HCT116 (cell line): ENCODE measurements at regions not wholly inside any gene's neighbourhood (a gene's known extent, or its start where the extent isn't known, plus 50 kb on each side); places are given as distances from the start of the nearest gene placed in this dataset.

Source experiments
- EGR1 ChIP-seq: IDR thresholded peaks from 2 replicates; pipeline ENCODE4 v1.6.1; 2012; ENCODE audit warnings: low read depth
- POLR2A ChIP-seq: IDR thresholded peaks from 2 replicates; pipeline ENCODE4 v1.7.0; 2011; ENCODE audit warnings: borderline replicate concordance; ENCODE audit not compliant: insufficient read depth, insufficient read length; ENCODE audit errors: extremely low read depth
- POLR2AphosphoS5 ChIP-seq: IDR thresholded peaks from 2 replicates; pipeline ENCODE4 v1.6.1; 2011; ENCODE audit warnings: mild to moderate bottlenecking, low read depth, low read length, moderate library complexity
- SIN3A ChIP-seq: IDR thresholded peaks from 2 replicates; pipeline ENCODE4 v1.6.1; 2012; ENCODE audit warnings: low read depth
- YY1 ChIP-seq: IDR thresholded peaks from 2 replicates; pipeline ENCODE4 v1.6.1; 2011; ENCODE audit warnings: low read length, low read depth, moderate library complexity, mild to moderate bottlenecking; ENCODE audit not compliant: insufficient replicate concordance; ENCODE audit errors: extremely low read depth
- TF ChIP-seq, protein P1 (sequence below), 3 experiments: fragments of 200-600 bp in 1 of 3; sonication (generic) in 1 of 3; IDR thresholded peaks in 2 of 3; conservative IDR thresholded peaks in 1 of 3; 2 replicates each; pipeline ENCODE4 v1.5.1; 2012 to 2017; ENCODE audit warnings: low read depth in 2 of 3, low read length in 2 of 3, antibody characterized with exemption in 1 of 3, borderline replicate concordance in 1 of 3, control low read depth in 1 of 3, mild to moderate bottlenecking in 1 of 3, mixed read lengths in 1 of 3, mixed run types in 1 of 3, moderate library complexity in 1 of 3; ENCODE audit not compliant: insufficient read depth in 1 of 3
- TF ChIP-seq, protein P2 (sequence below): IDR thresholded peaks from 2 replicates; pipeline ENCODE4 v1.6.1; 2012; ENCODE audit warnings: low read depth
- TF ChIP-seq, protein P3 (sequence below): IDR thresholded peaks from 2 replicates; pipeline ENCODE4 v1.6.1; 2011; ENCODE audit warnings: mild to moderate bottlenecking, low read length, moderate library complexity; ENCODE audit not compliant: insufficient replicate concordance; ENCODE audit errors: extremely low read depth
- TF ChIP-seq, protein P4 (sequence below): IDR thresholded peaks from 2 replicates; pipeline ENCODE4 v1.6.1; 2012

DNA sequence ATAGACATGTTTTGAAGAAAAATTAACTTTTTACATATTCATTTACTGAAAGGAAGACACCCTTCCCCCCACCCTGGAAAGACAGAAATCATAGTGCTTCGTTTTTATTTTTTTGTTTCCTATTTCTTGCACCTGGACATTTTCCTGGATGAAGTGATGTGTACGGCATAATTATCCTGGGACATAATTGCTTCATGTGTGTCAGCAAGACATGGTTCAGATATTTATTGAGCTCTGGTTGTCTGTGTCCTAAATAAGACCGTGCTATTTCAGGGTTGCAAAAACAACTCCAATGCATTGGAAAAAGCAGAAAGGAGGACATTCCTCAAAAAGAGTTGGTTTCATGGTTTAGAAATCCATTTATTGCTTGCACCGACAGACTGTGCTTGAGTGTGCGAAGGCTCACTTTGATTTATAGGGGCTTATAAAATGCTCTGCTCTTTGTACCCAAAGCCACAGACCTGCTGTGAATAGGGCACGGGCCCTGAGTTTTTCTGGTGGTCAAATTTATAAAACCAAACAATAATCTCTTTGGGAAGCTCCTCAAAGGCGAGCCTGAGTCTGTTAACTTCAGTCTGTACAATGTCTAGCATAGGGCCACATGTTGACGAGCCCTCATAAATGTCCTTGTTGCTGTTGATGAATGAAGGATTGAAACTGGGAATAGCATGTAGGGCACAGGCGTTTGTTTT lies 179.5 kb downstream of the SOX4 start:
- TF ChIP-seq POLR2AphosphoS5 (no peak), SIN3A (no peak), POLR2A (no peak), YY1 (no peak), EGR1 (no peak)
- TF ChIP-seq, protein P1, sequence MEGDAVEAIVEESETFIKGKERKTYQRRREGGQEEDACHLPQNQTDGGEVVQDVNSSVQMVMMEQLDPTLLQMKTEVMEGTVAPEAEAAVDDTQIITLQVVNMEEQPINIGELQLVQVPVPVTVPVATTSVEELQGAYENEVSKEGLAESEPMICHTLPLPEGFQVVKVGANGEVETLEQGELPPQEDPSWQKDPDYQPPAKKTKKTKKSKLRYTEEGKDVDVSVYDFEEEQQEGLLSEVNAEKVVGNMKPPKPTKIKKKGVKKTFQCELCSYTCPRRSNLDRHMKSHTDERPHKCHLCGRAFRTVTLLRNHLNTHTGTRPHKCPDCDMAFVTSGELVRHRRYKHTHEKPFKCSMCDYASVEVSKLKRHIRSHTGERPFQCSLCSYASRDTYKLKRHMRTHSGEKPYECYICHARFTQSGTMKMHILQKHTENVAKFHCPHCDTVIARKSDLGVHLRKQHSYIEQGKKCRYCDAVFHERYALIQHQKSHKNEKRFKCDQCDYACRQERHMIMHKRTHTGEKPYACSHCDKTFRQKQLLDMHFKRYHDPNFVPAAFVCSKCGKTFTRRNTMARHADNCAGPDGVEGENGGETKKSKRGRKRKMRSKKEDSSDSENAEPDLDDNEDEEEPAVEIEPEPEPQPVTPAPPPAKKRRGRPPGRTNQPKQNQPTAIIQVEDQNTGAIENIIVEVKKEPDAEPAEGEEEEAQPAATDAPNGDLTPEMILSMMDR (IDR thresholded peaks at IDR 0.05 in 2 of 3, conservative IDR thresholded peaks at IDR 0.05 in 1 of 3; ENCODE audit: borderline replicate concordance in 1 of 3, insufficient read depth in 1 of 3, low read depth in 2 of 3, low read length in 2 of 3): no peak
- TF ChIP-seq, protein P2, sequence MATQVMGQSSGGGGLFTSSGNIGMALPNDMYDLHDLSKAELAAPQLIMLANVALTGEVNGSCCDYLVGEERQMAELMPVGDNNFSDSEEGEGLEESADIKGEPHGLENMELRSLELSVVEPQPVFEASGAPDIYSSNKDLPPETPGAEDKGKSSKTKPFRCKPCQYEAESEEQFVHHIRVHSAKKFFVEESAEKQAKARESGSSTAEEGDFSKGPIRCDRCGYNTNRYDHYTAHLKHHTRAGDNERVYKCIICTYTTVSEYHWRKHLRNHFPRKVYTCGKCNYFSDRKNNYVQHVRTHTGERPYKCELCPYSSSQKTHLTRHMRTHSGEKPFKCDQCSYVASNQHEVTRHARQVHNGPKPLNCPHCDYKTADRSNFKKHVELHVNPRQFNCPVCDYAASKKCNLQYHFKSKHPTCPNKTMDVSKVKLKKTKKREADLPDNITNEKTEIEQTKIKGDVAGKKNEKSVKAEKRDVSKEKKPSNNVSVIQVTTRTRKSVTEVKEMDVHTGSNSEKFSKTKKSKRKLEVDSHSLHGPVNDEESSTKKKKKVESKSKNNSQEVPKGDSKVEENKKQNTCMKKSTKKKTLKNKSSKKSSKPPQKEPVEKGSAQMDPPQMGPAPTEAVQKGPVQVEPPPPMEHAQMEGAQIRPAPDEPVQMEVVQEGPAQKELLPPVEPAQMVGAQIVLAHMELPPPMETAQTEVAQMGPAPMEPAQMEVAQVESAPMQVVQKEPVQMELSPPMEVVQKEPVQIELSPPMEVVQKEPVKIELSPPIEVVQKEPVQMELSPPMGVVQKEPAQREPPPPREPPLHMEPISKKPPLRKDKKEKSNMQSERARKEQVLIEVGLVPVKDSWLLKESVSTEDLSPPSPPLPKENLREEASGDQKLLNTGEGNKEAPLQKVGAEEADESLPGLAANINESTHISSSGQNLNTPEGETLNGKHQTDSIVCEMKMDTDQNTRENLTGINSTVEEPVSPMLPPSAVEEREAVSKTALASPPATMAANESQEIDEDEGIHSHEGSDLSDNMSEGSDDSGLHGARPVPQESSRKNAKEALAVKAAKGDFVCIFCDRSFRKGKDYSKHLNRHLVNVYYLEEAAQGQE: no peak
- TF ChIP-seq, protein P3, sequence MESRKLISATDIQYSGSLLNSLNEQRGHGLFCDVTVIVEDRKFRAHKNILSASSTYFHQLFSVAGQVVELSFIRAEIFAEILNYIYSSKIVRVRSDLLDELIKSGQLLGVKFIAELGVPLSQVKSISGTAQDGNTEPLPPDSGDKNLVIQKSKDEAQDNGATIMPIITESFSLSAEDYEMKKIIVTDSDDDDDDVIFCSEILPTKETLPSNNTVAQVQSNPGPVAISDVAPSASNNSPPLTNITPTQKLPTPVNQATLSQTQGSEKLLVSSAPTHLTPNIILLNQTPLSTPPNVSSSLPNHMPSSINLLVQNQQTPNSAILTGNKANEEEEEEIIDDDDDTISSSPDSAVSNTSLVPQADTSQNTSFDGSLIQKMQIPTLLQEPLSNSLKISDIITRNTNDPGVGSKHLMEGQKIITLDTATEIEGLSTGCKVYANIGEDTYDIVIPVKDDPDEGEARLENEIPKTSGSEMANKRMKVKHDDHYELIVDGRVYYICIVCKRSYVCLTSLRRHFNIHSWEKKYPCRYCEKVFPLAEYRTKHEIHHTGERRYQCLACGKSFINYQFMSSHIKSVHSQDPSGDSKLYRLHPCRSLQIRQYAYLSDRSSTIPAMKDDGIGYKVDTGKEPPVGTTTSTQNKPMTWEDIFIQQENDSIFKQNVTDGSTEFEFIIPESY: no peak
- TF ChIP-seq, protein P4, sequence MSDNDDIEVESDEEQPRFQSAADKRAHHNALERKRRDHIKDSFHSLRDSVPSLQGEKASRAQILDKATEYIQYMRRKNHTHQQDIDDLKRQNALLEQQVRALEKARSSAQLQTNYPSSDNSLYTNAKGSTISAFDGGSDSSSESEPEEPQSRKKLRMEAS: no peak
